ENCODE measurements at regions not wholly inside any gene's neighbourhood (a gene's known extent, or its start where the extent isn't known, plus 50 kb on each side); places are given as distances from the start of the nearest gene placed in this dataset.

- no peak for DNase-seq (ENCODE audit: low spot score in 2 of 2)
- no peaks in the 10 kb centered on the region for H3K36me3 Mint-ChIP-seq
- peaks cover 0 to 4% of the 10 kb centered on the region in 2 donors for H3K9me3 Mint-ChIP-seq
- no peak overlapping the region for H3K27ac Mint-ChIP-seq
- no peak for ATAC-seq
Observed at GRCh38 chr14:80271389-80271788, 60.1 kb upstream of the DIO2 start.

GRCh38 chr14:80269353-80269925 is 58.1 kb upstream of the DIO2 start:
- peaks cover 0 to 9% of the 10 kb centered on the region in 2 donors for H3K9me3 Mint-ChIP-seq
- no peak overlapping the region for H3K27ac Mint-ChIP-seq
- no peaks in the 10 kb centered on the region for H3K36me3 Mint-ChIP-seq
- no peak for ATAC-seq
- DNase-seq (ENCODE audit: low spot score in 2 of 2) = no peak

GRCh38 chr14:80266930-80267329 is 55.6 kb upstream of the DIO2 start:
- Mint-ChIP-seq H3K36me3 (no peaks in the 10 kb centered on the region), H3K27ac (no peak overlapping the region), H3K9me3 (peaks cover 0 to 8% of the 10 kb centered on the region in 2 donors)
- DNase-seq (ENCODE audit: low spot score in 2 of 2) (no peak), ATAC-seq (no peak)

GRCh38 chr14:80264702-80265101 is 53.4 kb upstream of the DIO2 start:
- H3K9me3 Mint-ChIP-seq = peaks cover 4 to 8% of the 10 kb centered on the region in 2 donors
- H3K36me3 Mint-ChIP-seq = no peaks in the 10 kb centered on the region

More at GRCh38 chr14:80264702-80265101, 53.4 kb upstream of the DIO2 start:
- no peak overlapping the region for H3K27ac Mint-ChIP-seq
- ATAC-seq (no peak), DNase-seq (ENCODE audit: low spot score in 2 of 2) (no peak)

Data from activated naive CD4-positive, alpha-beta T cell treated with anti-CD3 and anti-CD28 coated beads, Interleukin-2, amount 50 U/mL, for 72 hours (primary cell).